BLaER1 (cell line): ENCODE measurements at regions not wholly inside any gene's neighbourhood (a gene's known extent, or its start where the extent isn't known, plus 50 kb on each side); places are given as distances from the start of the nearest gene placed in this dataset.

ENCODE experiments used
- H3K27ac ChIP-seq: shearing (Covaris generic); formaldehyde crosslinking; 2 replicates; pipeline ENCODE4 v1.8.1; 2022
- H3K27me3 ChIP-seq: shearing (Covaris generic); formaldehyde crosslinking; 2 replicates; pipeline ENCODE4 v1.8.1; 2022
- H3K36me3 ChIP-seq: shearing (Covaris generic); formaldehyde crosslinking; 2 replicates; pipeline ENCODE4 v1.8.1; 2022
- H3K4me1 ChIP-seq: shearing (Covaris generic); formaldehyde crosslinking; 2 replicates; pipeline ENCODE4 v1.8.1; 2022
- H3K4me2 ChIP-seq: shearing (Covaris generic); formaldehyde crosslinking; 2 replicates; pipeline ENCODE4 v1.8.1; 2022
- H3K4me3 ChIP-seq: shearing (Covaris generic); formaldehyde crosslinking; 2 replicates; pipeline ENCODE4 v1.8.1; 2022
- H3K9ac ChIP-seq: shearing (Covaris generic); formaldehyde crosslinking; 2 replicates; pipeline ENCODE4 v1.8.1; 2022
- H3K9me3 ChIP-seq: shearing (Covaris generic); formaldehyde crosslinking; 2 replicates; pipeline ENCODE4 v1.8.1; 2022
- H4K20me1 ChIP-seq: shearing (Covaris generic); formaldehyde crosslinking; 2 replicates; pipeline ENCODE4 v1.8.1; 2022
- Cebpa-rat ChIP-seq: shearing (Covaris generic); IDR thresholded peaks from 2 replicates; pipeline ENCODE4 v1.8.1; 2022

DNA sequence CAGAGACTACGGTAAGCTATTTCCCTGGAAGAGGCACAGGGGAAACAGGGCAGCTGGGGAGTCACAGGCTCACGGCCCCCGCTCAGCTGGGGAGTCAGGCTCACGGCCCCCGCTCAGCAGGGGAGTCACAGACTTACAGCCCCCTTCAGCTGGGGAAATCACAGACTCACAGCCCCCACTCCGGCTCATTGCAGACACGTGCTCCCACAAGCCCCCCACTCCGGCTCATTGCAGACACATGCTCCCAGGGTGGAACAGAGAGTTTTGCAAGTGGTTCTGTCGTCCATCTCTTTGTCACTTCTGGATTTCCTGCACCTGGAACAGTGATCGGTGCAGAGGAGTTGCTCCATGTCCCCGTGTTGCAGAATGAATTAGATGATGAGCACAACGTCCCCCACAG lies 405.5 kb downstream of the CDH26 start:
- peak overlapping the region; percentile 66 for H3K4me2 ChIP-seq

DNA sequence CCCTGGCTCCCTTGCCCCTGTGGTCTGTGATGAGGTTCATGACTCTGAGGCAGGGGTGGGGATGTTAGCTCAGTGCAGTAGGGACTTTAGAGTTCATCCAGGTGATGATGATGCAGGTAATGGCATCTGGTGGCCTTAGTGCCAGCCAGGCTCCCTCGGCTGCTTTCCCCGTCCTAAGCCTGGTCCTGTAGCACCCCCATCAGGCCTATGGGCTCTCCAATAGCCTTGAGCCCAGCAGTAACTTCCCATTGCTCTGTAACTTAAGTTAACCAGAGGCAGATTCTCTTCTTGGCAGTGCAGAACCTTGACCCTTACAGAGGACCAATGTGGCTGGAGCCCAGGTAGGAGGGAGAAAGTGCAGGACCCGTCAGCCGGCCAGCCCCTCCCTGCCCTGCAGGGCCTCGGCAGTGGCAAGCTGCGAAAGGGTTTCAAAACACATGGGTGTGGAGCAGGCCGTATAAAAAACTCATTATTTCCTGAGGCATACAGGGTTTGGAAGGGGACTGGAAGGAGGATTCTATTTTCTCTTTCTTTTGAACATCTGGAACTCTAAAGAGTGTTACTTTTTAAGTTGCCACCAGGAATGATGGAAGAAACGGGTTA lies 406.9 kb downstream of the CDH26 start:
- H3K27me3 ChIP-seq, result no peaks in the 10 kb centered on the region

More for the DNA sequence above, 405.5 kb downstream of the CDH26 start:
- H3K36me3 ChIP-seq, result no peaks in the 10 kb centered on the region
- no peak overlapping the region for H3K9ac ChIP-seq
- H3K9me3 ChIP-seq, result peaks cover 2% of the 10 kb centered on the region; the same call in 1 of the 2 replicates
- no peak overlapping the region for H3K4me3 ChIP-seq
- no peak for TF ChIP-seq Cebpa-rat
- peaks cover 48% of the 10 kb centered on the region for H3K4me1 ChIP-seq
- H3K27me3 ChIP-seq, result no peaks in the 10 kb centered on the region
- no peak overlapping the region for H3K27ac ChIP-seq
- no peaks in the 10 kb centered on the region for H4K20me1 ChIP-seq

DNA sequence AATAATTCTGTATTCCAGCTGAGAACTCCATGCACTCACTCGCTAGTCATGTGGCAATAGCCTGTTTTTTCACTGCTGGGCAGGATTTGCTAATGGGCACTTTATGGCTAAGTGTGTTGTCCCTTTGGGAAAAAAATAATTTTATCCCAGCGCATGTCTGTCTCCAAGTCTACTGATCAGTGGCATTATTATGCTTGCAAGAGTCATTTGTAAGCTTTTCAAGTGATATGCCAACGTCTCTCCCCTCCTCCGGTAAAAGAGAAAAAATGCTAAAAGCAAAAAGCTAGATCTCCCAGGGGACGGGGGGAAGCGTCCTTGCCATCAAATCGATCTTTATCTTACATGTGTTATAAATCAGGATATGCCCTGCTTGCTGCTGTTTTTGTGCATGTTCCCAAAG lies 407.7 kb downstream of the CDH26 start:
- no peak overlapping the region for H3K27ac ChIP-seq
- peak overlapping the region; percentile 41 for H3K4me2 ChIP-seq
- no peak for TF ChIP-seq Cebpa-rat
- no peaks in the 10 kb centered on the region for H3K36me3 ChIP-seq
- no peaks in the 10 kb centered on the region for H3K27me3 ChIP-seq
- no peak overlapping the region for H3K4me3 ChIP-seq
- peaks cover 3% of the 10 kb centered on the region; the same call in 1 of the 2 replicates for H3K9me3 ChIP-seq
- no peak overlapping the region for H3K9ac ChIP-seq
- peaks cover 48% of the 10 kb centered on the region for H3K4me1 ChIP-seq
- H4K20me1 ChIP-seq, result no peaks in the 10 kb centered on the region

More for the DNA sequence above, 406.9 kb downstream of the CDH26 start:
- H4K20me1 ChIP-seq, result no peaks in the 10 kb centered on the region
- H3K27ac ChIP-seq, result no peak overlapping the region
- no peaks in the 10 kb centered on the region for H3K36me3 ChIP-seq
- H3K4me1 ChIP-seq, result peaks cover 48% of the 10 kb centered on the region
- peaks cover 3% of the 10 kb centered on the region; the same call in 1 of the 2 replicates for H3K9me3 ChIP-seq
- H3K4me3 ChIP-seq, result no peak overlapping the region
- H3K4me2 ChIP-seq, result peak overlapping the region; percentile 41; the same call in 1 of the 2 replicates
- TF ChIP-seq Cebpa-rat, result no peak
- H3K9ac ChIP-seq, result no peak overlapping the region

DNA sequence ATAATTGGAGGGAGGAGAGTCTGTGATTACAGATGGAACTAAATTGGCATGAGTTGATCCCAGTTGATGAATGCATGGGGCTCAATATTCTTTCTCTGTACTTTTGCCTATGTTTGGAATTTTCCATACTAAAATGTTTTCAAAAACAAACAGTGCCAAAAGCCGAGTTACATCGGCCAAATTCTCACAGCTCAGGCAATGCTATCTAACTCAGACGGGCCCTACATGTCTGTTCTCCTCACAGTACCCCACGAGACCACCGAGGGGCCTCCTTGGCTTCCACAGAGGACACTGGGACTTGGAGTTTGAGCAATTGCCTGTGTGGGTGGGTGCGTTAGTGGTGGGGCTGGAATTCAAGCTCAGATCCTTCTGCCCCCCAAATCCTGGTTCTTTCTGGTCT lies 413.2 kb downstream of the CDH26 start:
- H3K27me3 ChIP-seq, result no peaks in the 10 kb centered on the region
- H3K9me3 ChIP-seq, result peaks cover 3% of the 10 kb centered on the region; the same call in 1 of the 2 replicates

DNA sequence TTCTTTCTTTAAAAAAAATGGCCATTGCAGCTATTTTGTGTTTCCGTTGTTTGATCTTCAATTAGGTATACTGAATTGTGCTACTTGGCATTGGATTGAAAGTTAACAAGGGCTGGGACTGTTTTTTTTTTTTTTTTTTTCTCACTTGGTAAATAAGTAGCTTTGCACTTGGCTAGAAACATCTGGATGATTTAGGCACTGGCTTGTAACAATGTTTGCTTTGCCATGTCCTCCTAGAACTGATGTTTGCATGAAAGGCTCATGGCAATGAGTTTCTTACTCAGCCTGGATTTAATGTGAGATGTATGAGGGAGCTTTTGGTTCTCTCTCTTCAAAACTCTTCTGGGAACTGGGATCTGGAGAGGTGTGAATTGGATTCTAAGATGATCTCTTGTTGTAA lies 414.1 kb downstream of the CDH26 start:
- H3K4me3 ChIP-seq, result no peak overlapping the region
- peaks cover 10% of the 10 kb centered on the region for H3K4me1 ChIP-seq
- H3K36me3 ChIP-seq, result no peaks in the 10 kb centered on the region
- H3K27ac ChIP-seq, result no peak overlapping the region
- H3K4me2 ChIP-seq, result peak overlapping the region; percentile 43
- H4K20me1 ChIP-seq, result no peaks in the 10 kb centered on the region
- no peaks in the 10 kb centered on the region for H3K27me3 ChIP-seq
- H3K9ac ChIP-seq, result no peak overlapping the region; the same call in 1 of the 2 replicates
- no peak for TF ChIP-seq Cebpa-rat
- H3K9me3 ChIP-seq, result peaks cover 3% of the 10 kb centered on the region; the same call in 1 of the 2 replicates

More for the DNA sequence above, 413.2 kb downstream of the CDH26 start:
- H3K36me3 ChIP-seq, result no peaks in the 10 kb centered on the region
- H3K4me2 ChIP-seq, result no peak overlapping the region
- H3K4me1 ChIP-seq, result peaks cover 13% of the 10 kb centered on the region
- TF ChIP-seq Cebpa-rat, result no peak
- no peaks in the 10 kb centered on the region for H4K20me1 ChIP-seq
- H3K27ac ChIP-seq, result no peak overlapping the region
- no peak overlapping the region for H3K4me3 ChIP-seq
- no peak overlapping the region for H3K9ac ChIP-seq

DNA sequence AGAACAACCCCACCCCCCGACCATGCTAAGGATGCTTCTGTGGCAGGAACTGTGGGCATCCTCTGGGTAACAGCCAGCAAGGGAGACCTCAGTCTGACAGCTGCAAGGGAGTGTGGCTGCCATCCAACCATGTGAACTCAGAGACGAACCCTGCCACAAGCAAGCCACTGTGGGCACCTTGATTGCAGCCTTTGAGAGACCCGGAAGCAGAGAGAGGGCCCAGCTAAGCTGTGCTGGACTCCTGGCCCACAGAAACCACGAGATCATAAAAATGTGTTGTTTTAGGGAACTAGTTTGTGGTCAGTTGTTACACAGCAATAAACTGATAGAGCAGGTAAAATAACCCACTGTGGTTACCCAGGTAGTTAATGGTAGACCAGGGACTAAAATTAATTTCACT lies 414.6 kb downstream of the CDH26 start:
- Histone ChIP-seq H3K4me1 (peaks cover 10% of the 10 kb centered on the region), H3K4me2 (peak overlapping the region; percentile 43), H3K9me3 (peaks cover 3% of the 10 kb centered on the region; the same call in 1 of the 2 replicates), H3K27me3 (no peaks in the 10 kb centered on the region), H4K20me1 (no peaks in the 10 kb centered on the region), H3K36me3 (no peaks in the 10 kb centered on the region), H3K9ac (no peak overlapping the region; the same call in 1 of the 2 replicates), H3K4me3 (no peak overlapping the region), H3K27ac (no peak overlapping the region)
- TF ChIP-seq Cebpa-rat, result no peak

DNA sequence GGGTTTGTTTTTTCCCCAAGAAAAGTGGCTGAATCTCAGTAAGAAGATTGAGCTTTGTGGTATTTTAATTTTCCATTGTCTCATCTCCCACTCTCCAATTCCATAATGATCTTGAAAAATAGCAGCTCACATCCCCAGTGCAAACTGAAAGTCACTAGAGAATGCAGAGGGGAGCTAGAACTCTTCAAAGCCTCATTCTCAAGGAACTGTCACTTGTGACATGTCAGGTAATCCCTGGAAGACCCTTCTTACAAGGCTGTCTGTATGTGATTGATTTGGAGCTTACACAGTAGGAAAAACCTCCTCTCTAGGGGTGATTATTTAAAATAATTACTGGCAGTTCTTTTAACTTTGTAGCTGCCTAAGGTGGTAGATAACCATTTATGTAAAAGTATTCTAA lies 420.4 kb downstream of the CDH26 start:
- no peak for TF ChIP-seq Cebpa-rat

DNA sequence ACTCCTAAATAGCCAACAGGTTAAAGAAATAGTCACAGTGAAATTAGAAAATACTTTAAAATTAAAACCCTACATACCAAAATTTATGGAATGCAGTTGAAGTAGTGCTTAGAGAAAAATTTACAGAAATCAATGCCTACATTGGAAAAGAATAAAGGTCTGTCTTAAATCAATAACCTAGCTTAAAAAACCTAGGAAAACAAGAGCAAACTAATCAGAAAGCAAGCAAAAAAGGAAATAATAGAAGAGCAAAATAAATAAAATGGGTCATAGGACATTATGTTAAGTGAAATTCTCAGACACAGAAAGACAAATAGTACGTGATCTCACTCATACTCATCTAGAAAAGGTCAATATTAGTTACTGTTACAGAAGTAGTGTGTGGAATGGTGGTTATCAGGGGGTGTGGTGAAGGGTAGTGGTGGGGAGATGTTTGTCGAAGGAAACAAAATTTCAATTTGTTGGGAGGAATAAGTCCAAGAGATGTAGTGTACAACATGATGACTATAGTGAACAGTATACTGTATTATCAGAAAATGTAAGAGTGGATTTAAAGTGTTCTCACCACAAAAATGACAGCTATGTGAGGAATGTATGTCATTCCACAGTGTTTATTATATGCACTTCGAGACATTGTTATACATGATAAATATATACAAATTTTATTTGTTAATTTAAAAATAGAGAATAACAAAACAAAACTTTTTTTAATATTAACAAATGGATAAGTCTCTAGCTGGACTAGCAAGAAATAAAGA lies 423.6 kb downstream of the CDH26 start:
- H3K27ac ChIP-seq, result no peak overlapping the region
- peaks cover 15% of the 10 kb centered on the region; the same call in 1 of the 2 replicates for H3K9me3 ChIP-seq
- H3K4me2 ChIP-seq, result no peak overlapping the region

More for the DNA sequence above, 420.4 kb downstream of the CDH26 start:
- no peaks in the 10 kb centered on the region for H3K36me3 ChIP-seq
- no peak overlapping the region for H3K4me2 ChIP-seq
- H3K9me3 ChIP-seq, result peaks cover 15% of the 10 kb centered on the region; the same call in 1 of the 2 replicates
- H3K27ac ChIP-seq, result no peak overlapping the region
- no peaks in the 10 kb centered on the region for H3K4me1 ChIP-seq
- no peaks in the 10 kb centered on the region for H3K27me3 ChIP-seq
- no peak overlapping the region for H3K9ac ChIP-seq
- no peaks in the 10 kb centered on the region for H4K20me1 ChIP-seq
- no peak overlapping the region for H3K4me3 ChIP-seq

DNA sequence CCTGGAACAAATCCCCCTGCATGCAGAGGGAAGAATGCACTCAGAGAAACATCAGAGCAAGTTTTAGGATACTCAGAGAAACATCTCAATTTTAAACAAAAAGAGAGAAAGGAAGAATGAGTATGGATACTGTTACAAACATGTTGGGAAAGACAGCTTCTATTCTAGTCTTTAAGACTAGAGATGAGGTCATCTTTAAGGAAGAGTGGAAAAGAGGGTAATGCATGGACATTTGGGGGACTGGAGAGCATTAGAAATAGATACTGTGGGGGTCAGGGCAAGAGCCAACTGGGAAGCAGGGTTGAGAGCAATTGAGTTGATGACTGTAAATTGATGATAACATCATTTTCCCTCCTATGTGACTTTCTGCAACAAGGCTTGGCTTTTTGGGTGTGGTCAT lies 431.2 kb downstream of the CDH26 start:
- H3K27me3 ChIP-seq, result no peaks in the 10 kb centered on the region
- no peaks in the 10 kb centered on the region for H3K9me3 ChIP-seq
- no peaks in the 10 kb centered on the region for H4K20me1 ChIP-seq
- no peak overlapping the region for H3K4me3 ChIP-seq
- H3K27ac ChIP-seq, result no peak overlapping the region
- H3K4me1 ChIP-seq, result no peaks in the 10 kb centered on the region
- no peak overlapping the region for H3K4me2 ChIP-seq
- no peak for TF ChIP-seq Cebpa-rat
- H3K36me3 ChIP-seq, result no peaks in the 10 kb centered on the region
- H3K9ac ChIP-seq, result no peak overlapping the region

More for the DNA sequence above, 423.6 kb downstream of the CDH26 start:
- no peaks in the 10 kb centered on the region for H3K4me1 ChIP-seq
- H3K27me3 ChIP-seq, result no peaks in the 10 kb centered on the region
- no peak overlapping the region for H3K9ac ChIP-seq
- TF ChIP-seq Cebpa-rat, result no peak
- no peaks in the 10 kb centered on the region for H4K20me1 ChIP-seq
- no peaks in the 10 kb centered on the region for H3K36me3 ChIP-seq
- H3K4me3 ChIP-seq, result no peak overlapping the region

DNA sequence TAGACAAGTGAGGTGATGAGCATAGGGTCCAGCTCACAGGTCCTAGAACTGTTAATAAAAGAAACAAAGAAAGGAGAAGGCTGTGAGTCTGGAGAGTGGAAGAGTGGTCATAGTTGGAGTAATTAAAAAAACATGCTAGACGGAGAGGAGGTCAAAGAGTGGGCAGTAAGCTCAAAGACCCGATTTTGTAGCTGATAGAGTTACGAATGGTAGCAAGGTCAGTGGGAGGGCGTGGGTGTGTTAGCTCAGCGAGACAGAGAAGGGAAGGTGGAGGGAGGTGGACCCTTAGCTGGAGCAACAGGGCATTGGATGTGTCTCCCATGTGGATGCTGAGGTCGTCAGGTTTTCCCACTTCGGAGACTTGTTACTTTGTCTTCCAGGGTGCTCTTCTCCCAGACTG lies 431.7 kb downstream of the CDH26 start:
- no peaks in the 10 kb centered on the region for H3K36me3 ChIP-seq
- H3K27ac ChIP-seq, result no peak overlapping the region
- no peaks in the 10 kb centered on the region for H3K9me3 ChIP-seq
- H3K4me2 ChIP-seq, result no peak overlapping the region
- no peaks in the 10 kb centered on the region for H4K20me1 ChIP-seq
- no peaks in the 10 kb centered on the region for H3K27me3 ChIP-seq
- H3K4me3 ChIP-seq, result no peak overlapping the region
- no peak for TF ChIP-seq Cebpa-rat
- no peak overlapping the region for H3K9ac ChIP-seq
- H3K4me1 ChIP-seq, result no peaks in the 10 kb centered on the region
